Gastroesophageal sphincter (tissue), 3 donors: ENCODE measurements at regions not wholly inside any gene's neighbourhood (a gene's known extent, or its start where the extent isn't known, plus 50 kb on each side); places are given as distances from the start of the nearest gene placed in this dataset.

ENCODE experiments used
- CTCF ChIP-seq, 4 experiments: fragments of 200-600 bp in 2 of 4; fragments of 450-650 bp in 2 of 4; sonication (generic) in 1 of 4; IDR thresholded peaks; one replicate each; pipeline ENCODE4 v1.5.1; 2017 to 2019; ENCODE audit warnings: antibody characterized with exemption in 4 of 4, mild to moderate bottlenecking in 2 of 4, moderate library complexity in 2 of 4
- EP300 ChIP-seq: sonication (generic); formaldehyde crosslinking; IDR thresholded peaks from one replicate; pipeline ENCODE4 v1.6.1; 2017; ENCODE audit warnings: antibody characterized with exemption, mild to moderate bottlenecking
- POLR2A ChIP-seq, 2 donors: fragments of 450-650 bp; IDR thresholded peaks; one replicate each; pipeline ENCODE4 v1.6.1; 2017; ENCODE audit warnings: antibody characterized with exemption in 2 of 2, mild to moderate bottlenecking in 2 of 2, moderate library complexity in 1 of 2
- POLR2AphosphoS5 ChIP-seq: sonication (generic); formaldehyde crosslinking; IDR thresholded peaks from one replicate; pipeline ENCODE4 v1.6.1; 2017; ENCODE audit warnings: antibody characterized with exemption

- TF ChIP-seq CTCF (IDR thresholded peaks at IDR 0.05) (no peak), POLR2A (IDR thresholded peaks at IDR 0.05) (no peak), POLR2AphosphoS5 (no peak), EP300 (no peak)
Measured at GRCh38 chr16:9465161-9465560, 373.7 kb downstream of the HAPSTR1 start.
